H9 (cell line): ENCODE measurements at regions not wholly inside any gene's neighbourhood (a gene's known extent, or its start where the extent isn't known, plus 50 kb on each side); places are given as distances from the start of the nearest gene placed in this dataset.

Source experiments
- DNase-seq: peaks from one replicate; pipeline ENCODE4 v3.0.0-alpha.2; 2017
- H2AFZ ChIP-seq: one replicate; pipeline ENCODE4 v1.6.1; 2013; ENCODE audit warnings: mild to moderate bottlenecking, low read length, control low read depth, moderate library complexity
- H2AK5ac ChIP-seq: 2 replicates; pipeline ENCODE4 v1.6.1; 2013; ENCODE audit warnings: low read length, control low read depth, mixed read lengths; ENCODE audit not compliant: insufficient read length
- H2BK120ac ChIP-seq: one replicate; pipeline ENCODE4 v1.6.1; 2013; ENCODE audit warnings: low read depth, mild to moderate bottlenecking, low read length, control low read depth, inconsistent platforms; ENCODE audit not compliant: poor library complexity, severe bottlenecking
- H2BK12ac ChIP-seq: 2 replicates; pipeline ENCODE4 v1.6.1; 2013; ENCODE audit warnings: low read length, control low read depth, mixed read lengths, low read depth; ENCODE audit not compliant: insufficient read length
- H2BK15ac ChIP-seq: 2 replicates; pipeline ENCODE4 v1.6.1; 2013; ENCODE audit warnings: low read depth, low read length, control low read depth
- H2BK20ac ChIP-seq: one replicate; pipeline ENCODE4 v1.6.1; 2013; ENCODE audit warnings: low read depth, mild to moderate bottlenecking, low read length, control low read depth, inconsistent platforms; ENCODE audit not compliant: poor library complexity, severe bottlenecking
- H2BK5ac ChIP-seq: 2 replicates; pipeline ENCODE4 v1.6.1; 2013; ENCODE audit warnings: low read length, control low read depth, mixed read lengths; ENCODE audit not compliant: insufficient read length
- H3K14ac ChIP-seq: 2 replicates; pipeline ENCODE4 v1.6.1; 2013; ENCODE audit warnings: low read length, control low read depth; ENCODE audit not compliant: insufficient read depth
- H3K18ac ChIP-seq: 2 replicates; pipeline ENCODE4 v1.6.1; 2013; ENCODE audit warnings: low read depth, mild to moderate bottlenecking, mixed read lengths, low read length, control low read depth; ENCODE audit not compliant: insufficient read length
- H3K23ac ChIP-seq: 2 replicates; pipeline ENCODE4 v1.6.1; 2013; ENCODE audit warnings: low read length, control low read depth, mixed read lengths, low read depth; ENCODE audit not compliant: insufficient read length
- H3K23me2 ChIP-seq: 2 replicates; pipeline ENCODE4 v1.6.1; 2013; ENCODE audit warnings: low read depth, mild to moderate bottlenecking, mixed read lengths, low read length, control low read depth; ENCODE audit not compliant: insufficient read length, poor library complexity, severe bottlenecking
- H3K27ac ChIP-seq: 2 replicates; pipeline ENCODE4 v1.5.1; 2013; ENCODE audit warnings: low read length, control low read depth, mixed read lengths, low read depth; ENCODE audit not compliant: insufficient read length
- H3K27me3 ChIP-seq: 2 replicates; pipeline ENCODE4 v1.6.1; 2013; ENCODE audit warnings: low read length, control low read depth, inconsistent platforms; ENCODE audit not compliant: insufficient read depth
- H3K4ac ChIP-seq: 2 replicates; pipeline ENCODE4 v1.6.1; 2013; ENCODE audit warnings: low read depth, mild to moderate bottlenecking, control low read depth, inconsistent platforms, low read length, moderate library complexity
- H3K4me1 ChIP-seq: 2 replicates; pipeline ENCODE4 v1.6.1; 2013; ENCODE audit warnings: low read length, control low read depth, inconsistent platforms; ENCODE audit not compliant: insufficient read depth
- H3K4me2 ChIP-seq: 2 replicates; pipeline ENCODE4 v1.6.1; 2013; ENCODE audit warnings: low read length, control low read depth, mixed read lengths; ENCODE audit not compliant: insufficient read length, insufficient read depth
- H3K56ac ChIP-seq: 2 replicates; pipeline ENCODE4 v1.6.1; 2013; ENCODE audit warnings: low read depth, mild to moderate bottlenecking, mixed read lengths, low read length, control low read depth; ENCODE audit not compliant: insufficient read length
- H3K79me1 ChIP-seq: 2 replicates; pipeline ENCODE4 v1.6.1; 2013; ENCODE audit warnings: low read depth, mild to moderate bottlenecking, moderate library complexity, low read length, control low read depth, inconsistent platforms; ENCODE audit not compliant: insufficient read depth, poor library complexity, severe bottlenecking
- H3K79me2 ChIP-seq: 2 replicates; pipeline ENCODE4 v1.6.1; 2013; ENCODE audit warnings: low read length, control low read depth, inconsistent platforms; ENCODE audit not compliant: insufficient read depth
- H3K9ac ChIP-seq: 2 replicates; pipeline ENCODE4 v1.6.1; 2013; ENCODE audit warnings: low read length, control low read depth, mixed read lengths; ENCODE audit not compliant: insufficient read length; ENCODE audit errors: extremely low read depth
- H3K9me3 ChIP-seq: one replicate; pipeline ENCODE4 v1.6.1; 2013; ENCODE audit warnings: low read depth, low read length, inconsistent platforms; ENCODE audit not compliant: control insufficient read depth
- H3T11ph ChIP-seq: one replicate; pipeline ENCODE4 v1.6.1; 2013; ENCODE audit warnings: mild to moderate bottlenecking, low read length, control low read depth, inconsistent platforms
- H4K20me1 ChIP-seq: one replicate; pipeline ENCODE4 v1.6.1; 2013; ENCODE audit not compliant: control insufficient read depth, insufficient read length, insufficient read depth
- H4K5ac ChIP-seq: 2 replicates; pipeline ENCODE4 v1.6.1; 2013; ENCODE audit warnings: low read depth, mild to moderate bottlenecking, mixed read lengths, low read length, control low read depth; ENCODE audit not compliant: insufficient read length
- H4K8ac ChIP-seq: replicated peaks from 2 replicates; pipeline ENCODE4 v1.6.1; 2013; ENCODE audit warnings: low read length, control low read depth, mixed read lengths, low read depth; ENCODE audit not compliant: insufficient read length
- H4K91ac ChIP-seq: 2 replicates; pipeline ENCODE4 v1.6.1; 2013; ENCODE audit warnings: low read depth, mild to moderate bottlenecking, moderate library complexity, mixed read lengths, low read length, control low read depth; ENCODE audit not compliant: insufficient read length
- H3K27ac Mint-ChIP-seq, 3 experiments: 2 replicates in 2 of 3; 3 replicates in 1 of 3; pipeline ENCODE4 v1.8.0; 2020 to 2021; ENCODE audit warnings: mixed read lengths in 3 of 3, mild to moderate bottlenecking in 1 of 3, moderate library complexity in 1 of 3
- H3K27me3 Mint-ChIP-seq: 2 replicates; pipeline ENCODE4 v1.8.0; 2021; ENCODE audit warnings: low read depth, mild to moderate bottlenecking, moderate library complexity, mixed read lengths
- H3K36me3 Mint-ChIP-seq, 3 experiments: 2 replicates in 2 of 3; 3 replicates in 1 of 3; pipeline ENCODE4 v1.8.0; 2020 to 2021; ENCODE audit warnings: low read depth in 3 of 3, mixed read lengths in 3 of 3; ENCODE audit not compliant: insufficient read depth in 1 of 3
- H3K4me1 Mint-ChIP-seq, 2 experiments: 2 replicates each; pipeline ENCODE4 v1.8.0; 2020; ENCODE audit warnings: mixed read lengths in 2 of 2
- H3K4me3 Mint-ChIP-seq, 2 experiments: 2 replicates in 1 of 2; 3 replicates in 1 of 2; pipeline ENCODE4 v1.8.0; 2020 to 2021; ENCODE audit warnings: mild to moderate bottlenecking in 2 of 2, mixed read lengths in 2 of 2, moderate library complexity in 1 of 2
- H3K9me3 Mint-ChIP-seq, 2 experiments: 2 replicates in 1 of 2; 3 replicates in 1 of 2; pipeline ENCODE4 v1.8.0; 2020; ENCODE audit warnings: mild to moderate bottlenecking in 2 of 2, mixed read lengths in 2 of 2, moderate library complexity in 1 of 2
- CTCF ChIP-seq: fragments of 200-600 bp; sonication (generic); conservative IDR thresholded peaks from 3 replicates; pipeline ENCODE4 v1.8.0; 2021; ENCODE audit warnings: antibody characterized with exemption, mild to moderate bottlenecking
- WGBS: extraction: QIAGEN DNeasy Blood & Tissue Kit; methylation state at CpG from one replicate; pipeline ENCODE4 v1.1.7; 2013; ENCODE audit warnings: missing lambda C conversion rate, low lambda C conversion rate, mixed read lengths; ENCODE audit not compliant: insufficient read length; ENCODE audit errors: extremely low coverage; 5-methylcytosine and 5-hydroxymethylcytosine counted together

- Histone ChIP-seq H2AFZ (no peak overlapping the region), H3K18ac (no peak overlapping the region), H3K9ac (no peak overlapping the region), H2AK5ac (no peak overlapping the region), H2BK15ac (no peak overlapping the region), H4K20me1 (no peaks in the 10 kb centered on the region), H4K91ac (no peak overlapping the region), H3K27me3 (no peaks in the 10 kb centered on the region), H2BK20ac (no peak overlapping the region), H3K79me1 (no peaks in the 10 kb centered on the region), H3K23me2 (no peaks in the 10 kb centered on the region), H3K56ac (no peak overlapping the region), H3K79me2 (no peaks in the 10 kb centered on the region), H2BK5ac (no peak overlapping the region), H3T11ph (no peak overlapping the region), H3K4me2 (no peak overlapping the region), H3K4ac (no peak overlapping the region), H3K9me3 (no peaks in the 10 kb centered on the region), H2BK12ac (no peak overlapping the region), H3K23ac (no peak overlapping the region), H3K14ac (no peak overlapping the region), H4K8ac (no peak overlapping the region), H2BK120ac (no peak overlapping the region), H3K27ac (no peak overlapping the region), H4K5ac (no peak overlapping the region), H3K4me1 (no peaks in the 10 kb centered on the region)
- Mint-ChIP-seq H3K9me3 (no peaks in the 10 kb centered on the region), H3K4me3 (no peak overlapping the region), H3K36me3 (no peaks in the 10 kb centered on the region), H3K27ac (no peak overlapping the region), H3K27me3 (no peaks in the 10 kb centered on the region), H3K4me1 (peaks cover 9 to 10% of the 10 kb centered on the region in 2 experiments)
- no CpG with 5 or more reads among the region's 2 CpGs for WGBS
- no peak for DNase-seq
- TF ChIP-seq CTCF: no peak
Measured at GRCh38 chr3:182523836-182524235, 269.5 kb upstream of the ATP11B start.
